ENCODE measurements at regions not wholly inside any gene's neighbourhood (a gene's known extent, or its start where the extent isn't known, plus 50 kb on each side); places are given as distances from the start of the nearest gene placed in this dataset.

GRCh38 chr19:30804751-30805150 lies 432.6 kb downstream of the ZNF536 start (continued):
- TF ChIP-seq CHD7 (IDR thresholded peaks at IDR 0.05; ENCODE audit: insufficient replicate concordance, low read length), result no peak
